ENCODE measurements at regions not wholly inside any gene's neighbourhood (a gene's known extent, or its start where the extent isn't known, plus 50 kb on each side); places are given as distances from the start of the nearest gene placed in this dataset.

- intact Hi-C loops (cut with DNase I): no loop called here
Measured at GRCh38 chr7:94054130-94054529, 50.0 kb upstream of the BET1 start.

GRCh38 chr7:94055963-94056362, 51.8 kb upstream of the BET1 start:
- ATAC-seq: no peak
- no peaks in the 10 kb centered on the region for H3K4me1 ChIP-seq
- H3K36me3 ChIP-seq: no peaks in the 10 kb centered on the region
- no peak for DNase-seq
- intact Hi-C loops (cut with DNase I): no loop called here
- no peak for TF ChIP-seq CTCF (IDR thresholded peaks at IDR 0.05)
- H3K27ac ChIP-seq: no peak overlapping the region
- H3K27me3 ChIP-seq: no peaks in the 10 kb centered on the region
- no peaks in the 10 kb centered on the region for H3K9me3 ChIP-seq
- H3K4me3 ChIP-seq: no peak overlapping the region

More at GRCh38 chr7:94054130-94054529, 50.0 kb upstream of the BET1 start:
- H3K9me3 ChIP-seq: no peaks in the 10 kb centered on the region
- no peak overlapping the region for H3K27ac ChIP-seq
- ATAC-seq (no peak), DNase-seq (no peak)
- TF ChIP-seq CTCF (IDR thresholded peaks at IDR 0.05): no peak
- no peaks in the 10 kb centered on the region for H3K36me3 ChIP-seq
- no peak overlapping the region for H3K4me3 ChIP-seq
- no peaks in the 10 kb centered on the region for H3K4me1 ChIP-seq
- no peaks in the 10 kb centered on the region for H3K27me3 ChIP-seq

- H3K9me3 ChIP-seq: no peaks in the 10 kb centered on the region
- ATAC-seq (no peak), DNase-seq (no peak)
- H3K4me1 ChIP-seq: no peaks in the 10 kb centered on the region
- TF ChIP-seq CTCF (IDR thresholded peaks at IDR 0.05): no peak
- no peak overlapping the region for H3K4me3 ChIP-seq
- H3K27me3 ChIP-seq: no peaks in the 10 kb centered on the region
- no peaks in the 10 kb centered on the region for H3K36me3 ChIP-seq
- no peak overlapping the region for H3K27ac ChIP-seq
- intact Hi-C loops (cut with DNase I): no loop called here
Measured at GRCh38 chr7:94056796-94057207, 52.6 kb upstream of the BET1 start.

GRCh38 chr7:94057955-94058354, 53.8 kb upstream of the BET1 start:
- DNase-seq (no peak), ATAC-seq (no peak)
- no peaks in the 10 kb centered on the region for H3K27me3 ChIP-seq
- H3K4me3 ChIP-seq: no peak overlapping the region
- no peaks in the 10 kb centered on the region for H3K9me3 ChIP-seq
- H3K4me1 ChIP-seq: no peaks in the 10 kb centered on the region
- no peak overlapping the region for H3K27ac ChIP-seq
- no peak for TF ChIP-seq CTCF (IDR thresholded peaks at IDR 0.05)
- intact Hi-C loops (cut with DNase I): no loop called here
- H3K36me3 ChIP-seq: no peaks in the 10 kb centered on the region

GRCh38 chr7:94059746-94060145, 55.6 kb upstream of the BET1 start:
- TF ChIP-seq CTCF (IDR thresholded peaks at IDR 0.05): no peak
- no peak for DNase-seq
- intact Hi-C loops (cut with DNase I): no loop called here
- H3K9me3 ChIP-seq: no peaks in the 10 kb centered on the region
- H3K36me3 ChIP-seq: no peaks in the 10 kb centered on the region
- no peaks in the 10 kb centered on the region for H3K4me1 ChIP-seq
- ATAC-seq: peak; percentile 30
- H3K27me3 ChIP-seq: no peaks in the 10 kb centered on the region
- H3K4me3 ChIP-seq: no peak overlapping the region
- no peak overlapping the region for H3K27ac ChIP-seq

GRCh38 chr7:94060752-94061151, 56.6 kb upstream of the BET1 start:
- ATAC-seq: no peak
- TF ChIP-seq CTCF (IDR thresholded peaks at IDR 0.05): no peak
- intact Hi-C loops (cut with DNase I): no loop called here
- Histone ChIP-seq H3K4me1 (no peaks in the 10 kb centered on the region), H3K36me3 (no peaks in the 10 kb centered on the region), H3K4me3 (no peak overlapping the region), H3K27me3 (no peaks in the 10 kb centered on the region), H3K27ac (no peak overlapping the region), H3K9me3 (no peaks in the 10 kb centered on the region)
- no peak for DNase-seq
